Activated CD4-positive, alpha-beta T cell treated with anti-CD3 and anti-CD28 coated beads, Interleukin-2, amount 10 ng/mL, durations not matched to agents 7 days and 5 days (primary cell): ENCODE measurements at regions not wholly inside any gene's neighbourhood (a gene's known extent, or its start where the extent isn't known, plus 50 kb on each side); places are given as distances from the start of the nearest gene placed in this dataset.

Source experiments
- CTCF ChIA-PET: fragments of 350-600 bp; sonication (Branson Sonifier 250); formaldehyde crosslinking; loops from one replicate; lab custom pipeline; 2021; ENCODE audit warnings: antibody characterized with exemption; lab: Charles Lee
- POLR2A ChIA-PET: fragments of 350-600 bp; sonication (Branson Sonifier 250); formaldehyde crosslinking; loops from one replicate; lab custom pipeline; 2021; ENCODE audit warnings: antibody characterized with exemption; lab: Charles Lee
- DNase-seq: peaks from one replicate; pipeline ENCODE4 v3.0.0-alpha.2; 2020
- H3K27ac Mint-ChIP-seq: one replicate; pipeline ENCODE4 v1.8.0; 2021; ENCODE audit warnings: mild to moderate bottlenecking, moderate library complexity, mixed read lengths
- H3K27me3 Mint-ChIP-seq: one replicate; pipeline ENCODE4 v1.8.0; 2021; ENCODE audit warnings: mixed read lengths
- H3K36me3 Mint-ChIP-seq: one replicate; pipeline ENCODE4 v1.8.0; 2021; ENCODE audit warnings: low read depth, mixed read lengths
- H3K4me1 Mint-ChIP-seq: one replicate; pipeline ENCODE4 v1.8.0; 2021; ENCODE audit warnings: mixed read lengths
- H3K4me3 Mint-ChIP-seq: one replicate; pipeline ENCODE4 v1.8.0; 2021; ENCODE audit warnings: mild to moderate bottlenecking, moderate library complexity, mixed read lengths
- H3K9me3 Mint-ChIP-seq: one replicate; pipeline ENCODE4 v1.8.0; 2021; ENCODE audit warnings: mixed read lengths

GRCh38 chr10:78361031-78361430, 327.4 kb downstream of the RPS24 start:
- H3K4me1 Mint-ChIP-seq = peaks cover 27% of the 10 kb centered on the region
- H3K27ac Mint-ChIP-seq = peak overlapping the region; percentile 63
- no peaks in the 10 kb centered on the region for H3K27me3 Mint-ChIP-seq
- peaks cover 4% of the 10 kb centered on the region for H3K36me3 Mint-ChIP-seq
- no peaks in the 10 kb centered on the region for H3K9me3 Mint-ChIP-seq
- ChIA-PET POLR2A (no interaction called here), CTCF (interaction anchor here (1.2 to 1.3 kb wide), 2 partner anchors 11 to 39 kb away, joined by 3 read pairs; no protein-coding TSS in a partner anchor)
- peak; percentile 8 for DNase-seq
- H3K4me3 Mint-ChIP-seq = no peak overlapping the region

GRCh38 chr10:78362406-78363022, 328.9 kb downstream of the RPS24 start:
- Mint-ChIP-seq H3K27me3 (no peaks in the 10 kb centered on the region), H3K36me3 (peaks cover 4% of the 10 kb centered on the region), H3K27ac (peak overlapping the region; percentile 92), H3K4me3 (no peak overlapping the region), H3K4me1 (peaks cover 27% of the 10 kb centered on the region), H3K9me3 (no peaks in the 10 kb centered on the region)
- ChIA-PET CTCF (interaction anchor here (0.5 kb wide), 1 partner anchor 11 kb away, joined by 5 read pairs; no protein-coding TSS in a partner anchor), POLR2A (no interaction called here)
- DNase-seq = peak; percentile 43

- POLR2A ChIA-PET = no interaction called here
- H3K4me3 Mint-ChIP-seq = no peak overlapping the region
- H3K27ac Mint-ChIP-seq = peak overlapping the region; percentile 92
- no peaks in the 10 kb centered on the region for H3K9me3 Mint-ChIP-seq
- CTCF ChIA-PET = interaction anchor here (0.5 kb wide), 1 partner anchor 10 kb away, joined by 5 read pairs; no protein-coding TSS in a partner anchor
- H3K4me1 Mint-ChIP-seq = peaks cover 27% of the 10 kb centered on the region
- H3K36me3 Mint-ChIP-seq = peaks cover 4% of the 10 kb centered on the region
- DNase-seq = no peak
- H3K27me3 Mint-ChIP-seq = no peaks in the 10 kb centered on the region
Measured at GRCh38 chr10:78363190-78363589, 329.5 kb downstream of the RPS24 start.

- Mint-ChIP-seq H3K4me3 (no peak overlapping the region), H3K27ac (no peak overlapping the region)
Measured at GRCh38 chr10:78365694-78366093, 332.0 kb downstream of the RPS24 start.

GRCh38 chr10:78366663-78367411, 333.2 kb downstream of the RPS24 start:
- CTCF ChIA-PET = interaction anchor here (1.0 kb wide), 1 partner anchor 62 kb away, joined by 3 read pairs; no protein-coding TSS in a partner anchor
- H3K27ac Mint-ChIP-seq = no peak overlapping the region
- no peak for DNase-seq
- peaks cover 4% of the 10 kb centered on the region for H3K36me3 Mint-ChIP-seq
- no peaks in the 10 kb centered on the region for H3K9me3 Mint-ChIP-seq
- no peaks in the 10 kb centered on the region for H3K27me3 Mint-ChIP-seq
- POLR2A ChIA-PET = no interaction called here
- no peak overlapping the region for H3K4me3 Mint-ChIP-seq
- H3K4me1 Mint-ChIP-seq = peaks cover 14% of the 10 kb centered on the region

More at GRCh38 chr10:78365694-78366093, 332.0 kb downstream of the RPS24 start:
- DNase-seq = no peak
- Mint-ChIP-seq H3K27me3 (no peaks in the 10 kb centered on the region), H3K36me3 (peaks cover 4% of the 10 kb centered on the region), H3K9me3 (no peaks in the 10 kb centered on the region), H3K4me1 (peaks cover 25% of the 10 kb centered on the region)
- ChIA-PET CTCF (no interaction called here), POLR2A (no interaction called here)

- POLR2A ChIA-PET = no interaction called here
- Mint-ChIP-seq H3K9me3 (no peaks in the 10 kb centered on the region), H3K36me3 (no peaks in the 10 kb centered on the region), H3K27ac (no peak overlapping the region), H3K4me1 (peaks cover 5% of the 10 kb centered on the region), H3K27me3 (no peaks in the 10 kb centered on the region), H3K4me3 (no peak overlapping the region)
- DNase-seq = no peak
- CTCF ChIA-PET = interaction anchor here (1.0 kb wide), 1 partner anchor 63 kb away, joined by 3 read pairs; no protein-coding TSS in a partner anchor
Measured at GRCh38 chr10:78367751-78368150, 334.1 kb downstream of the RPS24 start.

- POLR2A ChIA-PET = no interaction called here
Measured at GRCh38 chr10:78371136-78371535, 337.5 kb downstream of the RPS24 start.

GRCh38 chr10:78372806-78373205, 339.1 kb downstream of the RPS24 start:
- no peaks in the 10 kb centered on the region for H3K36me3 Mint-ChIP-seq
- ChIA-PET CTCF (interaction anchor here (2.1 kb wide), 1 partner anchor 326 kb away, joined by 4 read pairs; no protein-coding TSS in a partner anchor), POLR2A (interaction anchor here (0.6 kb wide), 1 partner anchor 327 kb away, joined by 4 read pairs; no protein-coding TSS in a partner anchor)
- H3K4me3 Mint-ChIP-seq = no peak overlapping the region
- H3K27ac Mint-ChIP-seq = no peak overlapping the region
- no peaks in the 10 kb centered on the region for H3K4me1 Mint-ChIP-seq
- DNase-seq = no peak
- no peaks in the 10 kb centered on the region for H3K27me3 Mint-ChIP-seq
- H3K9me3 Mint-ChIP-seq = no peaks in the 10 kb centered on the region

More at GRCh38 chr10:78371136-78371535, 337.5 kb downstream of the RPS24 start:
- H3K36me3 Mint-ChIP-seq = no peaks in the 10 kb centered on the region
- H3K27me3 Mint-ChIP-seq = no peaks in the 10 kb centered on the region
- no peaks in the 10 kb centered on the region for H3K9me3 Mint-ChIP-seq
- H3K27ac Mint-ChIP-seq = no peak overlapping the region
- H3K4me3 Mint-ChIP-seq = no peak overlapping the region
- CTCF ChIA-PET = interaction anchor here (0.9 to 2.1 kb wide), 2 partner anchors 11 to 324 kb away, joined by 3 to 4 read pairs; no protein-coding TSS in a partner anchor
- H3K4me1 Mint-ChIP-seq = no peaks in the 10 kb centered on the region
- DNase-seq = no peak

GRCh38 chr10:78374331-78375028, 340.8 kb downstream of the RPS24 start:
- DNase-seq = no peak
- Mint-ChIP-seq H3K4me3 (no peak overlapping the region), H3K36me3 (no peaks in the 10 kb centered on the region), H3K27me3 (peaks cover 1% of the 10 kb centered on the region), H3K4me1 (no peaks in the 10 kb centered on the region), H3K9me3 (no peaks in the 10 kb centered on the region), H3K27ac (no peak overlapping the region)
- ChIA-PET POLR2A (no interaction called here), CTCF (interaction anchor here (1.5 kb wide), 1 partner anchor 45 kb away, joined by 3 read pairs; no protein-coding TSS in a partner anchor)

GRCh38 chr10:78375854-78376785, 342.5 kb downstream of the RPS24 start:
- DNase-seq = no peak
- Mint-ChIP-seq H3K36me3 (no peaks in the 10 kb centered on the region), H3K9me3 (no peaks in the 10 kb centered on the region), H3K4me3 (no peak overlapping the region), H3K4me1 (no peaks in the 10 kb centered on the region), H3K27ac (no peak overlapping the region), H3K27me3 (peaks cover 6% of the 10 kb centered on the region)
- ChIA-PET POLR2A (no interaction called here), CTCF (interaction anchor here (1.3 kb wide), 1 partner anchor 18 kb away, joined by 3 read pairs; no protein-coding TSS in a partner anchor)

GRCh38 chr10:78377356-78377755, 343.7 kb downstream of the RPS24 start:
- ChIA-PET CTCF (interaction anchor here (1.3 kb wide), 1 partner anchor 19 kb away, joined by 3 read pairs; no protein-coding TSS in a partner anchor), POLR2A (no interaction called here)
- no peak for DNase-seq
- Mint-ChIP-seq H3K9me3 (no peaks in the 10 kb centered on the region), H3K4me1 (no peaks in the 10 kb centered on the region), H3K4me3 (no peak overlapping the region), H3K36me3 (no peaks in the 10 kb centered on the region), H3K27ac (no peak overlapping the region), H3K27me3 (peaks cover 6% of the 10 kb centered on the region)

- no peak overlapping the region for H3K4me3 Mint-ChIP-seq
- no peak overlapping the region for H3K27ac Mint-ChIP-seq
Measured at GRCh38 chr10:78378192-78378591, 344.5 kb downstream of the RPS24 start.

More at GRCh38 chr10:78378192-78378591, 344.5 kb downstream of the RPS24 start:
- peaks cover 6% of the 10 kb centered on the region for H3K27me3 Mint-ChIP-seq
- DNase-seq = no peak
- H3K9me3 Mint-ChIP-seq = no peaks in the 10 kb centered on the region
- H3K4me1 Mint-ChIP-seq = no peaks in the 10 kb centered on the region
- ChIA-PET POLR2A (no interaction called here), CTCF (no interaction called here)
- H3K36me3 Mint-ChIP-seq = no peaks in the 10 kb centered on the region
